H9 (cell line): ENCODE measurements at regions not wholly inside any gene's neighbourhood (a gene's known extent, or its start where the extent isn't known, plus 50 kb on each side); places are given as distances from the start of the nearest gene placed in this dataset.

Source experiments
- DNase-seq: peaks from one replicate; pipeline ENCODE4 v3.0.0-alpha.2; 2017
- H2AFZ ChIP-seq: one replicate; pipeline ENCODE4 v1.6.1; 2013; ENCODE audit warnings: mild to moderate bottlenecking, low read length, control low read depth, moderate library complexity
- H2AK5ac ChIP-seq: 2 replicates; pipeline ENCODE4 v1.6.1; 2013; ENCODE audit warnings: low read length, control low read depth, mixed read lengths; ENCODE audit not compliant: insufficient read length
- H2BK120ac ChIP-seq: one replicate; pipeline ENCODE4 v1.6.1; 2013; ENCODE audit warnings: low read depth, mild to moderate bottlenecking, low read length, control low read depth, inconsistent platforms; ENCODE audit not compliant: poor library complexity, severe bottlenecking
- H2BK12ac ChIP-seq: 2 replicates; pipeline ENCODE4 v1.6.1; 2013; ENCODE audit warnings: low read length, control low read depth, mixed read lengths, low read depth; ENCODE audit not compliant: insufficient read length
- H2BK15ac ChIP-seq: 2 replicates; pipeline ENCODE4 v1.6.1; 2013; ENCODE audit warnings: low read depth, low read length, control low read depth
- H2BK20ac ChIP-seq: one replicate; pipeline ENCODE4 v1.6.1; 2013; ENCODE audit warnings: low read depth, mild to moderate bottlenecking, low read length, control low read depth, inconsistent platforms; ENCODE audit not compliant: poor library complexity, severe bottlenecking
- H2BK5ac ChIP-seq: 2 replicates; pipeline ENCODE4 v1.6.1; 2013; ENCODE audit warnings: low read length, control low read depth, mixed read lengths; ENCODE audit not compliant: insufficient read length
- H3K14ac ChIP-seq: 2 replicates; pipeline ENCODE4 v1.6.1; 2013; ENCODE audit warnings: low read length, control low read depth; ENCODE audit not compliant: insufficient read depth
- H3K18ac ChIP-seq: 2 replicates; pipeline ENCODE4 v1.6.1; 2013; ENCODE audit warnings: low read depth, mild to moderate bottlenecking, mixed read lengths, low read length, control low read depth; ENCODE audit not compliant: insufficient read length
- H3K23ac ChIP-seq: 2 replicates; pipeline ENCODE4 v1.6.1; 2013; ENCODE audit warnings: low read length, control low read depth, mixed read lengths, low read depth; ENCODE audit not compliant: insufficient read length
- H3K23me2 ChIP-seq: 2 replicates; pipeline ENCODE4 v1.6.1; 2013; ENCODE audit warnings: low read depth, mild to moderate bottlenecking, mixed read lengths, low read length, control low read depth; ENCODE audit not compliant: insufficient read length, poor library complexity, severe bottlenecking
- H3K27ac ChIP-seq: 2 replicates; pipeline ENCODE4 v1.5.1; 2013; ENCODE audit warnings: low read length, control low read depth, mixed read lengths, low read depth; ENCODE audit not compliant: insufficient read length
- H3K27me3 ChIP-seq: 2 replicates; pipeline ENCODE4 v1.6.1; 2013; ENCODE audit warnings: low read length, control low read depth, inconsistent platforms; ENCODE audit not compliant: insufficient read depth
- H3K4ac ChIP-seq: 2 replicates; pipeline ENCODE4 v1.6.1; 2013; ENCODE audit warnings: low read depth, mild to moderate bottlenecking, control low read depth, inconsistent platforms, low read length, moderate library complexity
- H3K4me1 ChIP-seq: 2 replicates; pipeline ENCODE4 v1.6.1; 2013; ENCODE audit warnings: low read length, control low read depth, inconsistent platforms; ENCODE audit not compliant: insufficient read depth
- H3K4me2 ChIP-seq: 2 replicates; pipeline ENCODE4 v1.6.1; 2013; ENCODE audit warnings: low read length, control low read depth, mixed read lengths; ENCODE audit not compliant: insufficient read length, insufficient read depth
- H3K56ac ChIP-seq: 2 replicates; pipeline ENCODE4 v1.6.1; 2013; ENCODE audit warnings: low read depth, mild to moderate bottlenecking, mixed read lengths, low read length, control low read depth; ENCODE audit not compliant: insufficient read length
- H3K79me1 ChIP-seq: 2 replicates; pipeline ENCODE4 v1.6.1; 2013; ENCODE audit warnings: low read depth, mild to moderate bottlenecking, moderate library complexity, low read length, control low read depth, inconsistent platforms; ENCODE audit not compliant: insufficient read depth, poor library complexity, severe bottlenecking
- H3K79me2 ChIP-seq: 2 replicates; pipeline ENCODE4 v1.6.1; 2013; ENCODE audit warnings: low read length, control low read depth, inconsistent platforms; ENCODE audit not compliant: insufficient read depth
- H3K9ac ChIP-seq: 2 replicates; pipeline ENCODE4 v1.6.1; 2013; ENCODE audit warnings: low read length, control low read depth, mixed read lengths; ENCODE audit not compliant: insufficient read length; ENCODE audit errors: extremely low read depth
- H3K9me3 ChIP-seq: one replicate; pipeline ENCODE4 v1.6.1; 2013; ENCODE audit warnings: low read depth, low read length, inconsistent platforms; ENCODE audit not compliant: control insufficient read depth
- H3T11ph ChIP-seq: one replicate; pipeline ENCODE4 v1.6.1; 2013; ENCODE audit warnings: mild to moderate bottlenecking, low read length, control low read depth, inconsistent platforms
- H4K20me1 ChIP-seq: one replicate; pipeline ENCODE4 v1.6.1; 2013; ENCODE audit not compliant: control insufficient read depth, insufficient read length, insufficient read depth
- H4K5ac ChIP-seq: 2 replicates; pipeline ENCODE4 v1.6.1; 2013; ENCODE audit warnings: low read depth, mild to moderate bottlenecking, mixed read lengths, low read length, control low read depth; ENCODE audit not compliant: insufficient read length
- H4K8ac ChIP-seq: replicated peaks from 2 replicates; pipeline ENCODE4 v1.6.1; 2013; ENCODE audit warnings: low read length, control low read depth, mixed read lengths, low read depth; ENCODE audit not compliant: insufficient read length
- H4K91ac ChIP-seq: 2 replicates; pipeline ENCODE4 v1.6.1; 2013; ENCODE audit warnings: low read depth, mild to moderate bottlenecking, moderate library complexity, mixed read lengths, low read length, control low read depth; ENCODE audit not compliant: insufficient read length
- H3K27ac Mint-ChIP-seq, 3 experiments: 2 replicates in 2 of 3; 3 replicates in 1 of 3; pipeline ENCODE4 v1.8.0; 2020 to 2021; ENCODE audit warnings: mixed read lengths in 3 of 3, mild to moderate bottlenecking in 1 of 3, moderate library complexity in 1 of 3
- H3K27me3 Mint-ChIP-seq: 2 replicates; pipeline ENCODE4 v1.8.0; 2021; ENCODE audit warnings: low read depth, mild to moderate bottlenecking, moderate library complexity, mixed read lengths
- H3K36me3 Mint-ChIP-seq, 3 experiments: 2 replicates in 2 of 3; 3 replicates in 1 of 3; pipeline ENCODE4 v1.8.0; 2020 to 2021; ENCODE audit warnings: low read depth in 3 of 3, mixed read lengths in 3 of 3; ENCODE audit not compliant: insufficient read depth in 1 of 3
- H3K4me1 Mint-ChIP-seq, 2 experiments: 2 replicates each; pipeline ENCODE4 v1.8.0; 2020; ENCODE audit warnings: mixed read lengths in 2 of 2
- H3K4me3 Mint-ChIP-seq, 2 experiments: 2 replicates in 1 of 2; 3 replicates in 1 of 2; pipeline ENCODE4 v1.8.0; 2020 to 2021; ENCODE audit warnings: mild to moderate bottlenecking in 2 of 2, mixed read lengths in 2 of 2, moderate library complexity in 1 of 2
- H3K9me3 Mint-ChIP-seq, 2 experiments: 2 replicates in 1 of 2; 3 replicates in 1 of 2; pipeline ENCODE4 v1.8.0; 2020; ENCODE audit warnings: mild to moderate bottlenecking in 2 of 2, mixed read lengths in 2 of 2, moderate library complexity in 1 of 2
- WGBS: extraction: QIAGEN DNeasy Blood & Tissue Kit; methylation state at CpG from one replicate; pipeline ENCODE4 v1.1.7; 2013; ENCODE audit warnings: missing lambda C conversion rate, low lambda C conversion rate, mixed read lengths; ENCODE audit not compliant: insufficient read length; ENCODE audit errors: extremely low coverage; 5-methylcytosine and 5-hydroxymethylcytosine counted together
- TF ChIP-seq, protein P1 (sequence below): fragments of 200-600 bp; sonication (generic); conservative IDR thresholded peaks from 3 replicates; pipeline ENCODE4 v1.8.0; 2021; ENCODE audit warnings: antibody characterized with exemption, mild to moderate bottlenecking

DNA sequence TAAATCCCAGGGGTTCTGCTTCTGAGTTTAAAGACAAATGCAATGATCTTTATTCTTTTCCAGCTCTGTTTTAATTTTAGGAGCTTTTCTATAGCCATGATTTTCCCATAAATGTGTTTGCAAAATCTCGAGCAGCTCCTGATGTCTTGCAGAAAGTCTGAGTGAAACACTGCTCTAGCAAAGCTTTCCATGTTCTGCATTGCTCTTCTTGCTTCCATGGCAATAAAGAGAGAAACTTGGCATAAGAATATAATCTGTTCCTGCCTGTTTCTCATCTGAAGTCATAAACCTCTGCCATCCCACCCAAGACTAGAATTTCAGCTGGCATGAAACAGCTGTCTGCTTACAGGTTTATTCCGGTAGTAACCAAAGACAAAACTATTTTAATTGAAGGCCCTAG is 254.5 kb downstream of the SPRY1 start:
- no peak overlapping the region for H4K5ac ChIP-seq
- Mint-ChIP-seq H3K4me3 (no peak overlapping the region), H3K36me3 (peaks cover 13 to 16% (median 13%) of the 10 kb centered on the region in 3 experiments), H3K27me3 (no peaks in the 10 kb centered on the region), H3K4me1 (peaks cover 15 to 18% of the 10 kb centered on the region in 2 experiments), H3K9me3 (peaks cover 13 to 14% of the 10 kb centered on the region in 2 experiments), H3K27ac (no peak overlapping the region)
- DNase-seq, result no peak
- H3K23ac ChIP-seq, result no peak overlapping the region
- no peak overlapping the region for H3K14ac ChIP-seq
- H2AFZ ChIP-seq, result no peak overlapping the region
- H3K27me3 ChIP-seq, result no peaks in the 10 kb centered on the region
- H4K8ac ChIP-seq, result no peak overlapping the region
- H2BK20ac ChIP-seq, result no peak overlapping the region
- no peak overlapping the region for H2BK15ac ChIP-seq
- H3K4me2 ChIP-seq, result no peak overlapping the region
- H2AK5ac ChIP-seq, result no peak overlapping the region
- TF ChIP-seq, protein P1, sequence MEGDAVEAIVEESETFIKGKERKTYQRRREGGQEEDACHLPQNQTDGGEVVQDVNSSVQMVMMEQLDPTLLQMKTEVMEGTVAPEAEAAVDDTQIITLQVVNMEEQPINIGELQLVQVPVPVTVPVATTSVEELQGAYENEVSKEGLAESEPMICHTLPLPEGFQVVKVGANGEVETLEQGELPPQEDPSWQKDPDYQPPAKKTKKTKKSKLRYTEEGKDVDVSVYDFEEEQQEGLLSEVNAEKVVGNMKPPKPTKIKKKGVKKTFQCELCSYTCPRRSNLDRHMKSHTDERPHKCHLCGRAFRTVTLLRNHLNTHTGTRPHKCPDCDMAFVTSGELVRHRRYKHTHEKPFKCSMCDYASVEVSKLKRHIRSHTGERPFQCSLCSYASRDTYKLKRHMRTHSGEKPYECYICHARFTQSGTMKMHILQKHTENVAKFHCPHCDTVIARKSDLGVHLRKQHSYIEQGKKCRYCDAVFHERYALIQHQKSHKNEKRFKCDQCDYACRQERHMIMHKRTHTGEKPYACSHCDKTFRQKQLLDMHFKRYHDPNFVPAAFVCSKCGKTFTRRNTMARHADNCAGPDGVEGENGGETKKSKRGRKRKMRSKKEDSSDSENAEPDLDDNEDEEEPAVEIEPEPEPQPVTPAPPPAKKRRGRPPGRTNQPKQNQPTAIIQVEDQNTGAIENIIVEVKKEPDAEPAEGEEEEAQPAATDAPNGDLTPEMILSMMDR, result no peak
- H3K23me2 ChIP-seq, result no peaks in the 10 kb centered on the region
- H3K9me3 ChIP-seq, result peaks cover under 1% of the 10 kb centered on the region
- 0 out of 2 replicates have a peak, but pooled peaks cover 3% of the 10 kb centered on the region for H3K4me1 ChIP-seq
- H3K9ac ChIP-seq, result no peak overlapping the region
- H3K79me2 ChIP-seq, result no peaks in the 10 kb centered on the region
- no peak overlapping the region for H3K4ac ChIP-seq
- no peak overlapping the region for H3T11ph ChIP-seq
- no peak overlapping the region for H3K27ac ChIP-seq
- H3K79me1 ChIP-seq, result no peaks in the 10 kb centered on the region
- no peak overlapping the region for H3K18ac ChIP-seq
- H4K91ac ChIP-seq, result no peak overlapping the region
- no CpG with 5 or more reads among the region's 2 CpGs for WGBS
- no peak overlapping the region for H2BK120ac ChIP-seq
- H4K20me1 ChIP-seq, result no peaks in the 10 kb centered on the region
- no peak overlapping the region for H2BK5ac ChIP-seq
- H3K56ac ChIP-seq, result no peak overlapping the region
- no peak overlapping the region for H2BK12ac ChIP-seq
